ENCODE measurements at regions not wholly inside any gene's neighbourhood (a gene's known extent, or its start where the extent isn't known, plus 50 kb on each side); places are given as distances from the start of the nearest gene placed in this dataset.

- TF ChIP-seq CTCF (IDR thresholded peaks at IDR 0.05) (no peak), POLR2A (IDR thresholded peaks at IDR 0.05) (no peak)
These were observed 319.1 kb downstream of the C4orf33 start for GRCh38 chr4:129415004-129415403.
